GM19351 (cell line): ENCODE measurements at regions not wholly inside any gene's neighbourhood (a gene's known extent, or its start where the extent isn't known, plus 50 kb on each side); places are given as distances from the start of the nearest gene placed in this dataset.
"Not testable (repeated sequence)": the region's sequence is repeated elsewhere in the genome, so short reads cannot be mapped to it uniquely, and the experiment has no call there.

Experiments
- ATAC-seq: cut with Tn5 transposase; IDR thresholded peaks from one replicate; pipeline ENCODE4 v1.9.1; 2021; ENCODE audit warnings: mild to moderate bottlenecking, moderate library complexity; ENCODE audit not compliant: unreplicated experiment

- no peak for ATAC-seq
Measured at GRCh38 chr20:12067686-12068085, 150.0 kb downstream of the BTBD3 start.

- no peak for ATAC-seq
Measured at GRCh38 chr20:12068121-12068520, 150.4 kb downstream of the BTBD3 start.

GRCh38 chr20:12069181-12069580 is 151.5 kb downstream of the BTBD3 start:
- no peak for ATAC-seq

- no peak for ATAC-seq
Measured at GRCh38 chr20:12072221-12072953, 154.7 kb downstream of the BTBD3 start.

- ATAC-seq = no peak
Measured at GRCh38 chr20:12072954-12073264, 155.2 kb downstream of the BTBD3 start.

GRCh38 chr20:12074111-12074655 is 156.5 kb downstream of the BTBD3 start:
- ATAC-seq = no peak

- ATAC-seq = no peak
Measured at GRCh38 chr20:12076200-12076599, 158.5 kb downstream of the BTBD3 start.

GRCh38 chr20:12077875-12078274 is 160.2 kb downstream of the BTBD3 start:
- no peak for ATAC-seq

GRCh38 chr20:12079490-12079889 is 161.8 kb downstream of the BTBD3 start:
- no peak for ATAC-seq

GRCh38 chr20:12083269-12083668 is 165.6 kb downstream of the BTBD3 start:
- no peak for ATAC-seq

- ATAC-seq = no peak
Measured at GRCh38 chr20:12084482-12084881, 166.8 kb downstream of the BTBD3 start.

GRCh38 chr20:12086359-12086758 is 168.7 kb downstream of the BTBD3 start:
- no peak for ATAC-seq

GRCh38 chr20:12090920-12091319 is 173.2 kb downstream of the BTBD3 start:
- no peak for ATAC-seq

GRCh38 chr20:12093057-12093796 is 175.5 kb downstream of the BTBD3 start:
- no peak for ATAC-seq

GRCh38 chr20:12093797-12094190 is 176.1 kb downstream of the BTBD3 start:
- ATAC-seq = not testable (repeated sequence)

- ATAC-seq = no peak
Measured at GRCh38 chr20:12095180-12095920, 177.7 kb downstream of the BTBD3 start.

GRCh38 chr20:12098421-12098820 is 180.7 kb downstream of the BTBD3 start:
- no peak for ATAC-seq

GRCh38 chr20:12108846-12109245 is 191.2 kb downstream of the BTBD3 start:
- no peak for ATAC-seq

GRCh38 chr20:12110274-12110673 is 192.6 kb downstream of the BTBD3 start:
- no peak for ATAC-seq

GRCh38 chr20:12110711-12111110 is 193.0 kb downstream of the BTBD3 start:
- no peak for ATAC-seq

GRCh38 chr20:12111431-12112088 is 193.9 kb downstream of the BTBD3 start:
- ATAC-seq = no peak
